WTC11 (cell line): ENCODE measurements at regions not wholly inside any gene's neighbourhood (a gene's known extent, or its start where the extent isn't known, plus 50 kb on each side); places are given as distances from the start of the nearest gene placed in this dataset.

Source experiments
- ATAC-seq: fragments of 200-7000 bp; cut with Tn5 transposase; 2 replicates; pipeline ENCODE4 v1.10.0; 2021; ENCODE audit warnings: mild to moderate bottlenecking, moderate library complexity
- CTCF ChIA-PET: fragments of 300-600 bp; sonication (Branson Sonifier 250); formaldehyde crosslinking; loops from one replicate; lab custom pipeline; 2021; ENCODE audit warnings: antibody characterized with exemption; lab: Charles Lee
- POLR2A ChIA-PET: fragments of 350-600 bp; sonication (Branson Sonifier 250); formaldehyde crosslinking; loops from one replicate; lab custom pipeline; 2021; ENCODE audit warnings: antibody characterized with exemption; lab: Charles Lee
- DNase-seq: peaks from one replicate; pipeline ENCODE4 v3.0.0; 2021; ENCODE audit warnings: low spot score
- H3K27ac Mint-ChIP-seq: 2 replicates; pipeline ENCODE4 v1.8.0; 2021; ENCODE audit warnings: mixed read lengths
- H3K27me3 Mint-ChIP-seq: 2 replicates; pipeline ENCODE4 v1.8.0; 2021; ENCODE audit warnings: low read depth, mild to moderate bottlenecking, moderate library complexity, mixed read lengths
- H3K36me3 Mint-ChIP-seq: 2 replicates; pipeline ENCODE4 v1.8.0; 2021; ENCODE audit warnings: mixed read lengths
- H3K4me1 Mint-ChIP-seq: 2 replicates; pipeline ENCODE4 v1.8.0; 2022; ENCODE audit warnings: mixed read lengths
- H3K4me3 Mint-ChIP-seq: 2 replicates; pipeline ENCODE4 v1.8.0; 2021; ENCODE audit warnings: mild to moderate bottlenecking, moderate library complexity, mixed read lengths
- H3K9me3 Mint-ChIP-seq: 2 replicates; pipeline ENCODE4 v1.8.0; 2021; ENCODE audit warnings: mixed read lengths
- ATF6 ChIP-seq: sonication (generic); formaldehyde crosslinking; IDR thresholded peaks from 2 replicates; pipeline ENCODE4 v1.8.1; 2023; ENCODE audit warnings: mild to moderate bottlenecking, missing genetic modification reagents
- CDX4 ChIP-seq: fragments of 250-450 bp; sonication (Bioruptor Pico); IDR thresholded peaks from 2 replicates; pipeline ENCODE4 v1.9.0; 2021; ENCODE audit warnings: moderate library complexity, mild to moderate bottlenecking, inconsistent platforms, borderline replicate concordance
- CTCF ChIP-seq: fragments of 200-600 bp; IDR thresholded peaks from 2 replicates; pipeline ENCODE4 v1.8.0; 2022; ENCODE audit warnings: antibody characterized with exemption
- E2F1 ChIP-seq: sonication (generic); formaldehyde crosslinking; IDR thresholded peaks from 2 replicates; pipeline ENCODE4 v1.8.0; 2022; ENCODE audit warnings: mild to moderate bottlenecking, missing genetic modification reagents
- HMGXB4 ChIP-seq: sonication (generic); formaldehyde crosslinking; IDR thresholded peaks from 2 replicates; pipeline ENCODE4 v1.8.1; 2023; ENCODE audit warnings: mild to moderate bottlenecking, moderate library complexity, missing genetic modification reagents
- IRF1 ChIP-seq: sonication (generic); formaldehyde crosslinking; IDR thresholded peaks from 2 replicates; pipeline ENCODE4 v1.8.0; 2023; ENCODE audit warnings: missing genetic modification reagents
- MXD4 ChIP-seq: fragments of 250-450 bp; sonication (Bioruptor Pico); IDR thresholded peaks from 2 replicates; pipeline ENCODE4 v1.8.0; 2021; ENCODE audit warnings: mild to moderate bottlenecking, moderate library complexity, borderline replicate concordance
- NR3C1 ChIP-seq: sonication (generic); formaldehyde crosslinking; conservative IDR thresholded peaks from 2 replicates; pipeline ENCODE4 v1.8.1; 2023; ENCODE audit warnings: low read depth, mild to moderate bottlenecking, missing genetic modification reagents
- TEAD1 ChIP-seq: sonication (generic); formaldehyde crosslinking; IDR thresholded peaks from 2 replicates; pipeline ENCODE4 v1.8.0; 2022; ENCODE audit warnings: mild to moderate bottlenecking, missing genetic modification reagents
- TEAD4 ChIP-seq: sonication (generic); formaldehyde crosslinking; IDR thresholded peaks from 2 replicates; pipeline ENCODE4 v1.8.0; 2022; ENCODE audit warnings: mild to moderate bottlenecking, missing genetic modification reagents
- ZNF138 ChIP-seq: sonication (generic); formaldehyde crosslinking; conservative IDR thresholded peaks from 2 replicates; pipeline ENCODE4 v1.8.1; 2022; ENCODE audit warnings: mild to moderate bottlenecking, moderate library complexity, missing genetic modification reagents
- ZNF232 ChIP-seq: sonication (generic); formaldehyde crosslinking; IDR thresholded peaks from 2 replicates; pipeline ENCODE4 v1.8.0; 2022; ENCODE audit warnings: mild to moderate bottlenecking, missing genetic modification reagents
- ZNF396 ChIP-seq: fragments of 250-450 bp; sonication (Bioruptor Pico); IDR thresholded peaks from 2 replicates; pipeline ENCODE4 v1.8.0; 2021; ENCODE audit warnings: mild to moderate bottlenecking, moderate library complexity, borderline replicate concordance

- TF ChIP-seq CTCF (no peak), TEAD1 (no peak), IRF1 (CRISPR knock-in tag) (no peak), NR3C1 (CRISPR knock-in tag) (no peak), ZNF232 (no peak), ZNF138 (CRISPR knock-in tag) (no peak), ATF6 (CRISPR knock-in tag) (no peak), E2F1 (CRISPR knock-in tag) (no peak), MXD4 (CRISPR knock-in tag) (no peak)
Observed at GRCh38 chrX:10728806-10729389, 108.5 kb upstream of the MID1 start (continued).

GRCh38 chrX:10739426-10739825 is 119.0 kb upstream of the MID1 start:
- POLR2A ChIA-PET, result no interaction called here
- CTCF ChIA-PET, result no interaction called here
- no peaks in the 10 kb centered on the region for H3K27me3 Mint-ChIP-seq
- H3K4me1 Mint-ChIP-seq, result peaks cover 27% of the 10 kb centered on the region
- no peaks in the 10 kb centered on the region for H3K9me3 Mint-ChIP-seq
- H3K27ac Mint-ChIP-seq, result no peak overlapping the region
- DNase-seq (no peak), ATAC-seq (no peak)
- H3K4me3 Mint-ChIP-seq, result no peak overlapping the region
- H3K36me3 Mint-ChIP-seq, result no peaks in the 10 kb centered on the region
- TF ChIP-seq TEAD4 (CRISPR knock-in tag), result no peak
- TF ChIP-seq HMGXB4 (CRISPR knock-in tag), result no peak

GRCh38 chrX:10741003-10741402 is 120.6 kb upstream of the MID1 start:
- Mint-ChIP-seq H3K27ac (no peak overlapping the region), H3K4me3 (no peak overlapping the region), H3K27me3 (no peaks in the 10 kb centered on the region), H3K9me3 (no peaks in the 10 kb centered on the region), H3K36me3 (no peaks in the 10 kb centered on the region), H3K4me1 (peaks cover 42% of the 10 kb centered on the region)
- POLR2A ChIA-PET, result no interaction called here
- DNase-seq, result no peak
- no peak for ATAC-seq
- CTCF ChIA-PET, result no interaction called here
- TF ChIP-seq CDX4 (CRISPR knock-in tag) (no peak), ZNF396 (CRISPR knock-in tag) (no peak)
- TF ChIP-seq, all 79 proteins: peak for 0
